HFFc6 (cell line): ENCODE measurements at regions not wholly inside any gene's neighbourhood (a gene's known extent, or its start where the extent isn't known, plus 50 kb on each side); places are given as distances from the start of the nearest gene placed in this dataset.

ENCODE experiments used
- DNase-seq: peaks from one replicate; pipeline ENCODE4 v3.0.0-alpha.2; 2018
- H3K27ac Mint-ChIP-seq: 2 replicates; pipeline ENCODE4 v1.8.0; 2020; ENCODE audit warnings: mild to moderate bottlenecking, mixed read lengths
- H3K27me3 Mint-ChIP-seq: 2 replicates; pipeline ENCODE4 v1.8.0; 2021; ENCODE audit warnings: mild to moderate bottlenecking, moderate library complexity, mixed read lengths; ENCODE audit not compliant: insufficient read depth
- H3K36me3 Mint-ChIP-seq: 2 replicates; pipeline ENCODE4 v1.8.0; 2021; ENCODE audit warnings: low read depth, mixed read lengths
- H3K4me1 Mint-ChIP-seq: 2 replicates; pipeline ENCODE4 v1.8.0; 2020; ENCODE audit warnings: low read depth, mixed read lengths
- H3K4me3 Mint-ChIP-seq: 2 replicates; pipeline ENCODE4 v1.8.0; 2020; ENCODE audit warnings: mild to moderate bottlenecking, moderate library complexity, mixed read lengths
- H3K9me3 Mint-ChIP-seq: 2 replicates; pipeline ENCODE4 v1.8.0; 2020; ENCODE audit warnings: mild to moderate bottlenecking, mixed read lengths
- TF ChIP-seq, protein P1 (sequence below): fragments of 200-600 bp; sonication (generic); IDR thresholded peaks from 2 replicates; pipeline ENCODE4 v1.5.0; 2021; ENCODE audit warnings: antibody characterized with exemption, mild to moderate bottlenecking

DNA sequence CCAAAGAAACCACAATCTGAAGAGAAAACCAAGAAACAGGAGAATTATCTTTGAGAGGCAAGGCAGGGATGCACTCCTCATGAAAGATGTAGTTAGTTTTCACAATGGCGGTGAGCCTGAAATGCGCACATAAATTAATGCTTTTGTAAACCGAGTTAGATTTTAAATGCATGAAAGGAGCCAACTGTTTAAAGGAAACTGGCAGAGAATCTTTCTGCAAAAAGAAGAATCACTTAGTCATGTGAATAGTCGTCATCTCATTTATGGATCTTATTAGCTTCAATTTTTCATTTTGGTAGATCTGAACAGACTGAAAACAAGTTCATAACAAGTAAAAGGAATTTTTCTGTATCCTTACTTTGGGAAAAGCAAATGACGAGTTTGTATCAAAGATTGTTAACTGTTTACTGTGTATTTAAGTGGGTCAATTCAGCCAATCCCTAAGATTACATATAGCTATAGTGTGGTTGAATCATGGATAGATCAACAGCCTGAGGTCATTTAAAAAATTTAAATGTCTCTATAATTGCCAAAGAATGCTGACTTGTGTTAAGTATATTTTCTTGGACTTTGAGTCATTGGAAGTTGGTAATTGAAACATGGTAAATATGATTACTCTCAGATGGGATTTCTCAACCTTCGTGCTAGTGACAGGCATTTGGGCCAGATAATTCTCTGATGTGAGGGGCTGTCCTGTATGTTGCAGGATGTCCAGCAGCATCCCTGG lies 226.6 kb upstream of the KAZN start:
- Mint-ChIP-seq H3K36me3 (no peaks in the 10 kb centered on the region; the same call in 1 of the 2 replicates), H3K27ac (no peak overlapping the region), H3K9me3 (peaks cover 53% of the 10 kb centered on the region), H3K4me1 (no peaks in the 10 kb centered on the region), H3K4me3 (no peak overlapping the region), H3K27me3 (peaks cover 2% of the 10 kb centered on the region)
- no peak for DNase-seq
- TF ChIP-seq, protein P1, sequence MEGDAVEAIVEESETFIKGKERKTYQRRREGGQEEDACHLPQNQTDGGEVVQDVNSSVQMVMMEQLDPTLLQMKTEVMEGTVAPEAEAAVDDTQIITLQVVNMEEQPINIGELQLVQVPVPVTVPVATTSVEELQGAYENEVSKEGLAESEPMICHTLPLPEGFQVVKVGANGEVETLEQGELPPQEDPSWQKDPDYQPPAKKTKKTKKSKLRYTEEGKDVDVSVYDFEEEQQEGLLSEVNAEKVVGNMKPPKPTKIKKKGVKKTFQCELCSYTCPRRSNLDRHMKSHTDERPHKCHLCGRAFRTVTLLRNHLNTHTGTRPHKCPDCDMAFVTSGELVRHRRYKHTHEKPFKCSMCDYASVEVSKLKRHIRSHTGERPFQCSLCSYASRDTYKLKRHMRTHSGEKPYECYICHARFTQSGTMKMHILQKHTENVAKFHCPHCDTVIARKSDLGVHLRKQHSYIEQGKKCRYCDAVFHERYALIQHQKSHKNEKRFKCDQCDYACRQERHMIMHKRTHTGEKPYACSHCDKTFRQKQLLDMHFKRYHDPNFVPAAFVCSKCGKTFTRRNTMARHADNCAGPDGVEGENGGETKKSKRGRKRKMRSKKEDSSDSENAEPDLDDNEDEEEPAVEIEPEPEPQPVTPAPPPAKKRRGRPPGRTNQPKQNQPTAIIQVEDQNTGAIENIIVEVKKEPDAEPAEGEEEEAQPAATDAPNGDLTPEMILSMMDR = no peak

DNA sequence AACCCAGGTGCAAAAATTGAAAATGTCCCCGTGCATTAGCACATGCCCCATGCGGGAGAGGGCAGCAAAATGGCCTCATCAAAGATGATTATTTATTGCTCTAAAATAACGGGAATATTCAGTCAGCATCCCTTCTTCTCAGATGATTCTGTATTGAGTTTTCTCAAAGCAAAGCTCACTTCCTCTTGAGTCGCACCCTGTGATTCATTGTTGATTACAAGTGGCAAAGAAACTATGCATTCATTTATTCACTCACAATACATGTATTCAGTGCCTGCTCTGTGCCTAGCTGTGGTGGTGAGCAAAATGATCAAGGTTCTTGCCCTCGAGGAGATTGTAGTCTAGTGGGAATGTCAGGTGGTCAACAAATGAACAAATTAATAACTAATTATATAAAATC lies 226.0 kb upstream of the KAZN start:
- H3K36me3 Mint-ChIP-seq = no peaks in the 10 kb centered on the region; the same call in 1 of the 2 replicates
- no peak overlapping the region for H3K4me3 Mint-ChIP-seq
- TF ChIP-seq, protein P1 = no peak
- peaks cover 57% of the 10 kb centered on the region for H3K9me3 Mint-ChIP-seq
- DNase-seq = no peak
- no peak overlapping the region for H3K27ac Mint-ChIP-seq
- no peaks in the 10 kb centered on the region for H3K4me1 Mint-ChIP-seq
- H3K27me3 Mint-ChIP-seq = peaks cover 1% of the 10 kb centered on the region

DNA sequence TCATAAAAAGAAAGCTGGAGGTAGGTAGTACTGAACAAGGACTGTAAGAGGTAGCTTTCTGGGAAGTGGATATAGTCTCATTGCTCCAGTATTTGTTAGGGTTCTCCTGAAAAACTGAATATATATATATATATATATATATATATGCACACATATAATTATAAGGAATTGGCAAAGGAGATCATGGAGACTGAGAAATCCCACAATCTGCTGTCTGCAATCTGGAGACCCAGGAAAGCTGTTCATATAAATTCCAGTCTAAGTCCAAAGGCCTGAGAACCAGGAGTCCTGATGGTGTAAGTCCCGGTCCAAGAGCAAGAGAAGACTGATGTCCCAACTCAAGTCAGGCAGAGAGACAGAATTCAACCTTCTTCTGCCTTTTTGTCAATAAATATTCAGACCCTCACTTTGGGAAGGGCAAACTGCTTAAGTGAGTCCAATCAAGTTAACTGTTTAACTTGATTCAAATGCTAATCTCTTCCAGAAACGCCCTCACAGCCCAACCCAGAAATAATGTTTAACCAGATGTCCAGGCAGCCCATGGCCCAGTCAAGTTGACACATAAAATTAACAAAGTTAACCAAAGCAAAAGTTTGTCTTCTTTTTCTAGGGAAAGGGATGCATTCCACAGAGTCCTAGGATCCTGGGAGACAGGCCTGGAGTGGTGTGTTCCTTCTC lies 225.3 kb upstream of the KAZN start:
- no peak for DNase-seq
- Mint-ChIP-seq H3K27ac (no peak overlapping the region), H3K4me1 (no peaks in the 10 kb centered on the region), H3K9me3 (peaks cover 57% of the 10 kb centered on the region), H3K27me3 (no peaks in the 10 kb centered on the region; the same call in 1 of the 2 replicates), H3K4me3 (no peak overlapping the region), H3K36me3 (no peaks in the 10 kb centered on the region; the same call in 1 of the 2 replicates)
- TF ChIP-seq, protein P1 = no peak

DNA sequence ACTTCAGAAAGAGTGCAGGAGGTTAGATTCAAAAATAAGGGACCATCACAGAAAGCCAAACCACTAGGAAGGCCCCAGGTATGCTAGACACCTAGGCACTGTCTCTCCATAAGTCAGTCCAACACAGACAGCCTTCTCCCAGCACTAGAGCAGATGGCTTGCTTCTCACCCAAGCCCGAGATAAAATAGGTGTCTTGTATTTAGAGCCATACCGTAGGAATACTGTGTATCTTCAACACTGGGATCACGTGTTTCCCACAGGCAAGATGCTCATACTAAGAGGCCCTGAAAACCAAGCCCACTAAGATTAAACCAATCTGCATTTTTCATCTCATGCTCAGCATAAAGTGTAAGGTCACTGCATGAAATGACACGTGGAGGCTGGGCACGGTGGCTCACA lies 223.3 kb upstream of the KAZN start:
- Mint-ChIP-seq H3K36me3 (no peaks in the 10 kb centered on the region), H3K4me3 (no peak overlapping the region)
- no peak for DNase-seq

DNA sequence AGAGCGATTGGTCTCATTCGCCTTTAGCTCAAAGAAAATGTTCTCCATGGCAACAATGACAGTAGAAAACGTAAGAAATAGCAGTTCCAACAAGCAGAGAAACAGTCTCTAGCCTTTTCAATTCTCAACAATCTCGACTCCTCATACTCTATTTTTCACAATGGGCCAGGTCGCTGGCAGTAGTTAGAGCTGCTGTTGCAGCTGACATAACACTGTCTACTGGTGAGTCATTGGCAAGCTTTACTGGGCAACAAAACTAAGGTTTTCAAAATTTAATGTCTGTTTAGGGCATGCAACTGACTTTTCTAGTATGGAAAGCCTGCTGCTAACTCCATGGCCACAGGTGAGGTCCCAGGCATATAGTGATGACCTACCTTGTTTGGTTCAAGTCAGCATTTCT lies 221.1 kb upstream of the KAZN start:
- Mint-ChIP-seq H3K4me1 (no peaks in the 10 kb centered on the region), H3K9me3 (peaks cover 57% of the 10 kb centered on the region), H3K36me3 (no peaks in the 10 kb centered on the region), H3K27ac (no peak overlapping the region), H3K27me3 (no peaks in the 10 kb centered on the region; the same call in 1 of the 2 replicates), H3K4me3 (no peak overlapping the region)
- TF ChIP-seq, protein P1 = no peak
- no peak for DNase-seq

More for the DNA sequence above, 223.3 kb upstream of the KAZN start:
- H3K27ac Mint-ChIP-seq = no peak overlapping the region
- H3K4me1 Mint-ChIP-seq = no peaks in the 10 kb centered on the region
- TF ChIP-seq, protein P1 = no peak
- no peaks in the 10 kb centered on the region; the same call in 1 of the 2 replicates for H3K27me3 Mint-ChIP-seq
- H3K9me3 Mint-ChIP-seq = peaks cover 57% of the 10 kb centered on the region
